NT2/D1 (cell line): ENCODE measurements at regions not wholly inside any gene's neighbourhood (a gene's known extent, or its start where the extent isn't known, plus 50 kb on each side); places are given as distances from the start of the nearest gene placed in this dataset.

Experiments
- DNase-seq: peaks from one replicate; pipeline ENCODE4 v3.0.0-alpha.2; 2011; ENCODE audit warnings: low read depth, low spot score
- H3K27me3 ChIP-seq: 2 replicates; pipeline ENCODE4 v1.6.0; 2011; ENCODE audit warnings: mild to moderate bottlenecking; ENCODE audit not compliant: insufficient read length, insufficient read depth
- H3K36me3 ChIP-seq: 2 replicates; pipeline ENCODE4 v1.6.1; 2011; ENCODE audit warnings: mild to moderate bottlenecking, low read length, mixed read lengths; ENCODE audit not compliant: insufficient read depth, insufficient read length
- H3K4me1 ChIP-seq: 2 replicates; pipeline ENCODE4 v1.5.1; 2011; ENCODE audit not compliant: insufficient read depth, insufficient read length
- H3K4me3 ChIP-seq: 2 replicates; pipeline ENCODE4 v1.5.1; 2011; ENCODE audit warnings: low read depth; ENCODE audit not compliant: insufficient read length
- H3K9ac ChIP-seq: 2 replicates; pipeline ENCODE4 v1.6.0; 2011; ENCODE audit warnings: low read depth; ENCODE audit not compliant: insufficient read length
- H3K9me3 ChIP-seq: 2 replicates; pipeline ENCODE4 v1.5.1; 2011; ENCODE audit warnings: mild to moderate bottlenecking, low read length; ENCODE audit not compliant: insufficient read depth
- SUZ12 ChIP-seq: IDR thresholded peaks from 2 replicates; pipeline ENCODE4 v1.6.1; 2011; ENCODE audit not compliant: insufficient read length, insufficient read depth; ENCODE audit errors: extremely low read depth
- YY1 ChIP-seq: IDR thresholded peaks from 2 replicates; pipeline ENCODE4 v1.6.1; 2011; ENCODE audit not compliant: insufficient read length, insufficient read depth
- ZNF274 ChIP-seq: IDR thresholded peaks from 2 replicates; pipeline ENCODE4 v1.6.1; 2011; ENCODE audit warnings: mild to moderate bottlenecking, low read depth, low read length

- H3K4me3 ChIP-seq, result no peak overlapping the region
- TF ChIP-seq SUZ12 (no peak), YY1 (no peak), ZNF274 (no peak)
Measured at GRCh38 chr13:72507416-72508199, 219.8 kb downstream of the MZT1 start.

GRCh38 chr13:72506706-72507105, 220.7 kb downstream of the MZT1 start:
- H3K4me1 ChIP-seq, result no peaks in the 10 kb centered on the region
- no peaks in the 10 kb centered on the region for H3K36me3 ChIP-seq
- no peak overlapping the region for H3K4me3 ChIP-seq
- H3K9ac ChIP-seq, result no peak overlapping the region
- H3K27me3 ChIP-seq, result no peaks in the 10 kb centered on the region
- TF ChIP-seq YY1 (no peak), SUZ12 (no peak), ZNF274 (no peak)
- no peak for DNase-seq
- H3K9me3 ChIP-seq, result no peaks in the 10 kb centered on the region

More at GRCh38 chr13:72507416-72508199, 219.8 kb downstream of the MZT1 start:
- H3K27me3 ChIP-seq, result no peaks in the 10 kb centered on the region
- no peaks in the 10 kb centered on the region for H3K9me3 ChIP-seq
- no peaks in the 10 kb centered on the region for H3K36me3 ChIP-seq
- no peak for DNase-seq
- H3K4me1 ChIP-seq, result no peaks in the 10 kb centered on the region
- no peak overlapping the region for H3K9ac ChIP-seq

- no peak overlapping the region for H3K4me3 ChIP-seq
- H3K4me1 ChIP-seq, result no peaks in the 10 kb centered on the region
- H3K9ac ChIP-seq, result no peak overlapping the region
- TF ChIP-seq ZNF274 (no peak), YY1 (no peak), SUZ12 (no peak)
- H3K27me3 ChIP-seq, result no peaks in the 10 kb centered on the region
- no peak for DNase-seq
- H3K36me3 ChIP-seq, result no peaks in the 10 kb centered on the region
- H3K9me3 ChIP-seq, result no peaks in the 10 kb centered on the region
Measured at GRCh38 chr13:72505376-72505775, 222.1 kb downstream of the MZT1 start.

GRCh38 chr13:72504131-72504841, 223.1 kb downstream of the MZT1 start:
- no peaks in the 10 kb centered on the region for H3K4me1 ChIP-seq
- no peak for DNase-seq
- no peaks in the 10 kb centered on the region for H3K36me3 ChIP-seq
- no peak overlapping the region for H3K4me3 ChIP-seq
- H3K9me3 ChIP-seq, result no peaks in the 10 kb centered on the region
- no peak for TF ChIP-seq ZNF274
- no peak for TF ChIP-seq YY1
- TF ChIP-seq SUZ12, result no peak
- no peaks in the 10 kb centered on the region for H3K27me3 ChIP-seq
- H3K9ac ChIP-seq, result no peak overlapping the region

DNA sequence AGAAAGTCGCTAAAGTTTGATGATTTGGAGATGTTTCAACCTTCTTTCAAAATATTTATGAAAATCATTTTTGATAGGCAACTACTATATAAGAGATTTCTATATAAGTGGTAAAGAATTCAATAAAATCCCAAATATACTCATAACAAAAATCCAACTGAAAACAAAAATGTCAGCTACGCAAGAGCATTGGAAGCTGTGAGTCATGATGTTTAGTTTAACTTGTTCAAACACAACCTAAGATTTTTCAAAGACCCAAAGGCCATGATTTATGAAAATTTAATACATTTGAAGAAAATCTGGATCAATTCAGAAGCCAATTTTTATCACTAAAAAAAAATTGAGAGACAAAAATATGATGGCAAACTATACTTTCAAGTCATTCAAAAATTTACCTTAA, 226.6 kb downstream of the MZT1 start:
- Histone ChIP-seq H3K4me1 (no peaks in the 10 kb centered on the region), H3K27me3 (no peaks in the 10 kb centered on the region), H3K36me3 (no peaks in the 10 kb centered on the region), H3K4me3 (no peak overlapping the region), H3K9me3 (no peaks in the 10 kb centered on the region), H3K9ac (no peak overlapping the region)
- no peak for DNase-seq
- TF ChIP-seq YY1 (no peak), ZNF274 (no peak), SUZ12 (no peak)

- Histone ChIP-seq H3K36me3 (no peaks in the 10 kb centered on the region), H3K9ac (no peak overlapping the region), H3K9me3 (no peaks in the 10 kb centered on the region), H3K4me1 (no peaks in the 10 kb centered on the region), H3K27me3 (no peaks in the 10 kb centered on the region), H3K4me3 (no peak overlapping the region)
- TF ChIP-seq ZNF274 (no peak), YY1 (no peak), SUZ12 (no peak)
- no peak for DNase-seq
Measured at GRCh38 chr13:72495681-72496080, 231.7 kb downstream of the MZT1 start.

DNA sequence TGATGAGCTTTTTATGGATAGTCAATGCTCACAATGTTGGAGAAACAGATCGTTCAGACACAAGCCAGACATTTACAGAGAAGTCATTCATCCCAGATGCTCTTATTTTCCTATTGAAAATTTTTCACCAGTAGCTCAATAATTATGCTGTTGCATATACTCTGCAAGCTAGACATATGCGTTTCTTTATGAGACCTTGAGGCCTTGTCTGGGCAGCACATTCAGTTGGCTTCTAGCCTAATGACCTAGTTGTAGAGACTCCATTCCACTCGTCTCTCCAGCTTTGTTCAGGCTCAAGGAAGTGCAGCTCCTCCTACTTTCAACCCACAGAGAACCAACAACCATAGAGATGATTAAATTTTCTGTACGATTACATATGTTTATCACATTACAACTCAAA, 237.7 kb downstream of the MZT1 start:
- DNase-seq, result no peak
- Histone ChIP-seq H3K9ac (no peak overlapping the region), H3K4me1 (no peaks in the 10 kb centered on the region), H3K9me3 (no peaks in the 10 kb centered on the region), H3K4me3 (no peak overlapping the region), H3K27me3 (no peaks in the 10 kb centered on the region), H3K36me3 (no peaks in the 10 kb centered on the region)
- TF ChIP-seq YY1 (no peak), ZNF274 (no peak), SUZ12 (no peak)
